ENCODE measurements at regions not wholly inside any gene's neighbourhood (a gene's known extent, or its start where the extent isn't known, plus 50 kb on each side); places are given as distances from the start of the nearest gene placed in this dataset.

DNA sequence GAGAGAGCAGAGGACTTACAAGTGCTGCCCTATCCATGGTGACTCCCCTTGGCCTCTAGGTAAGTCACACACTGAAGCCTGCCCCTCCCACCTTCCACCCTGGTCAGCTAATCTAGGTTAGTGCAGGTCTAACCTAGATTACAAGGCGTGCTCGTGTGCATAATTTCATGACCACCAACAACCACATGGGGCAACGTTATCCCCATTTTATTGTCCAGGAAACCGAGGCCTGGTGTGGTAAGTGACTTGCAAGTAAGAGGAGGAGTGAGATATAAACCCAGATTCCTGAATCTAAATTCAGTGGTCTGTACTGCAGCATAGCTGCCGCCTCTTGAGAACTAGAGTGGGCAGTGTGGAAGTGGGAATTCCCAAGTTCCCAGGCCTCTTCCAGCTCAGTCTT is 171.1 kb downstream of the DAD1 start:
- TF ChIP-seq CTCF (IDR thresholded peaks at IDR 0.05), result no peak
- no peak for TF ChIP-seq POLR2AphosphoS5 (IDR thresholded peaks at IDR 0.05; ENCODE audit: insufficient read depth in 1 of 2, low read depth in 1 of 2)

All from vagina (tissue), 2 donors.